GM18861 (cell line): ENCODE measurements at regions not wholly inside any gene's neighbourhood (a gene's known extent, or its start where the extent isn't known, plus 50 kb on each side); places are given as distances from the start of the nearest gene placed in this dataset.

ENCODE experiments used
- ATAC-seq: cut with Tn5 transposase; IDR thresholded peaks from one replicate; pipeline ENCODE4 v1.9.1; 2021; ENCODE audit not compliant: unreplicated experiment

- no peak for ATAC-seq
Measured at GRCh38 chr5:2696156-2696807, 55.2 kb downstream of the IRX2 start.

DNA sequence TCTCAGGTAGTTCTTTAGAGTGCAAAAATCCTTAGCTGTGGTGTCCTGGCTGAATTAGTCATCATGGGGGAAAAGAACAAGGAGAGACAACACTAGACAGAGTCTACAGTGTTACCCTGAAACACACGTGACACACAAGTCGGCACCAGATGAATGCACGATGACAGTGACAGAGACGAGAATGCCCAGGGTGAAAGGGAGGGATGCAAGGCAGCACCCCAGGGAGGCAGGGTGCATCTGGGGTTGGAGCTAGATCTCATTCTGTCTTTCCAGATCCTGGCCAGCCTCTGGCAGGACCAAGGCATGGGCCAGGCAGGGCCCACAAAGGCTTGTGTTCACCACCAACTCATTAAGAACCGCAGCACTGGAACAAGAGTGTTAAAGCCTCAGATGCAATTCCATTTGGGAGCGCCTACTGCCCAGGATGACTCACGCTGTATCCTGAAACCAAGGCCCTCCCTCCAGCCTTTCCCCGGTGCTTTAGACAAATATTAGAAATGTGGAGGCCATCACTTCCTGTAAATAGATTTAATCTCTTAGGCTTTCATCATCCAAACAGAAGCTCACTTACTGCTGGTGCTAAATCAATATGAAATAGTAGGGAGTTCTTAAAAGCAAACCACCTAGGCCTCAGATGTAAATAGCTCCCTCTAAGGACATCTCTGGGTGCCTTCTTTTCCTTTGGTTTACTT is 56.1 kb downstream of the IRX2 start:
- no peak for ATAC-seq

DNA sequence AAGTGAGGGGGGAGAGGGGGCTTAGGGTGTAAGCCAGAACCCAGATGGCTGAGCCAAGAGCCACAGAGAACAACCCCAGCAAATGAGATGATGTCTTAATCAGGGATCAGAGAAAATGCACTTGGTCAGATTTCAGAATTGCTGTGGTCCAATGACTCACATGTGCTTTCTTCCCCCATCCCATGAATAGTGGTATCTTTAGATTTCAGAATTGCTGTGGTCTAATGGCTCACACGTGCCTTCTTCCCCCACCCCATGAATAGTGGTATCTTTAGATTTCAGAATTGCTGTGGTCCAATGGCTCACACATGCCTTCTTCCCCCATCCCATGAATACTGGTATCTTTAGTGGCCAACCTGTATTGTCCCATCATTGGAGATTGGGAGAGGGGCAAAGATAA is 59.9 kb downstream of the IRX2 start:
- ATAC-seq: no peak

- ATAC-seq: no peak
Measured at GRCh38 chr5:2690293-2690692, 61.2 kb downstream of the IRX2 start.

DNA sequence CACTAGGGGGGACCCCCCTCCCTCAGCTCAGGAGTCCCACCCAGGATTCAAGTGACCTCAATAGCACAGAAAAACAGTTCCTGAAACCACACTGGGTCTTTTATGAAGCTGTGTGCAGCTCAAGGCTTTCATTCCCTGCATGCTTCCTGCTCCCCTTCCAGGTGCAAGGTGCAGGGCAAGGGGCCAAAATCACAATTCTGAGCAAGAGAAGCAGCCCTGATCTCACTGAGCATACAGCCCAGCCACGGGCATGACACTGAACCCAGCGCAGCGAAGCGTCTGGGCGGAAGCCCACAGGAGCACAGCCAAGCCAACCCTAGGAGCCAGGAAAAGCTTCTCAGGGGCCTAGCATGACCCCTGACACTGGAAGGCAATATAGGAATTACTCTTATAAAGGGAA is 62.9 kb downstream of the IRX2 start:
- no peak for ATAC-seq

- ATAC-seq: no peak
Measured at GRCh38 chr5:2687746-2688145, 63.7 kb downstream of the IRX2 start.

- ATAC-seq: no peak
Measured at GRCh38 chr5:2686321-2687124, 65.0 kb downstream of the IRX2 start.

DNA sequence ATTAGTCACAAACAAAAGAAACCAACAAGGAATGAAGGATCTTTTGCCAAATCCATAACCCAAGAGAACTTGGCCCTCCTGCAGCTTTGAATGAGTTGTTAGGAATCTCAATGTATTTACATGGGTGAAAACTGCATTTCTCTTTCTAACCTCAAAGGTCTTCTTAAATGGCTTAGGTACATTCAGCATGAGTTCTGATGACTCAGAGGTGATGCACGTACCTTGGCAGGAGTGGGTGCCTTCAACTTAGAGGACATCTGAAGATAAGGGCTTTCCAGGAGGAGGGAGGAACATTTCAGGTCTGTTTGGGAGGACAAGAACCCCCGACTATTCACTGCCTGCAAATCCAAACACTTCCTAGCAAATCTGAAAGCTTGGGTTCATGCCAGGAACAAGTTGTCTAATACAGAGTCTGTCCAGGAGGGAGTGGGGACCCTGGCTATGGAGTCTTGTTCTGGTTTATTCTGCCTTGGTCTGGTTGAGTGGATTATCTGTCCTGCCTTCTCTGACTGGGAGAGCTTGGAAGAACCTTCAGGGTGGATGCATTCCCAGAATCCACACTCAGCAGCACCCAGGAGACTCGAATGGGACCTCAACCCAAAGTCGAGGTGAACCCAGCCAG is 65.7 kb downstream of the IRX2 start:
- ATAC-seq: no peak

GRCh38 chr5:2684606-2685005 is 66.9 kb downstream of the IRX2 start:
- no peak for ATAC-seq

DNA sequence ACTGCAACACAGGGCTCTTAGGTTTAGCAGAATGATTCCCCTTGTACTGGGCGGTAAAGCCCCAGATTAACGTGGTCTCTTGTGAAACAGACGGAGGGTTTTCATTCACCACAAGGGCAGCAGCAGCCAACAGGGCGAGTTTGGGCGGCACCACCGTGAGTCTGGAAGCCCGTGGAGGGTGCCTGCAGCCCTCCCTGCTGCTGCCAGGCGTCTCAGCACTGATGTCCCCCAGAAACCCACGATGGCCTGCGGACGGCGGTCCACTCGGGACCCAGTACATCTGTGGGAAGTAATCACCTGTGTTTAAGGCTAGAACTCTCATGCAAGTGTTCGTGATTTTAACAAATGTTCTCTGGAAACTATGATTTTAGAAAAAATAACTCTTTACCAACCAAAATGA is 67.8 kb downstream of the IRX2 start:
- ATAC-seq: no peak

GRCh38 chr5:2681476-2681875 is 70.0 kb downstream of the IRX2 start:
- ATAC-seq: no peak

- no peak for ATAC-seq
Measured at GRCh38 chr5:2680979-2681378, 70.5 kb downstream of the IRX2 start.

DNA sequence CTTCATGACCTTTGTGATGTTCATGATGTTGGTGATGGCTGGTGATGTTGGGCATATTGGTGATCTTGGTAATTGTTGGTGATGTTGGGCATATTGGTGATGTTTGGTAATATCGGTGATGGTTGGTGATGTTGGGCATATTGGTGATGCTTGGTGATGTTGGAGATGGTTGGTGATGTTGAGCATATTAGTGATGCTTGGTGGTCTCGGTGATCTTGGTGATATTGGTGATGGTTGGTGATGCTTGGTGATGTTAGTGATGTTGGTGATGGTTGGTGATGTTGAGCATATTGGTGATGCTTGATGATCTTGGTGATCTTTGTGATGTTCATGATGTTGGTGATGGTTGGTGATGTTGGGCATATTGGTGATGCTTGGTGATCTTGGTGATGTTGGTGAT is 73.8 kb downstream of the IRX2 start:
- ATAC-seq: no peak

DNA sequence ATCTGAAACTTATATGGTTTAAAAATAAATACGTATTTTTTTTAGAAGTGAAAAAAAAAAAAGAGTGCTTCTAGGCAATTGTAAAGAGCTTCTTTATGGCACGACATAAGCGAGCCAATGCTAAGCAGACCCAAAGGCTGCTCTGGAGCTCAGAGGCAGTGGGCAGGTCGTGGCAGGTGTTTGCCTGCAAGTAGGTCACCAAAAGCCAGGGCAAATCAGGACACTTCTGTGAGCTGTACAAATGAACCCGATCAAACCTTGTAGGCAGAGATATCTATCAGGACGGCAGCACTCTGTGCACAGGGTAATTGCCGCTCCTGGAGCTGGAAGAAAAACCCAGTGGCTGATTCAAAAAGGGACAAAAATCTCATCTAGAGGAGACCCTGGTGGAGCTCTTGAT is 75.9 kb downstream of the IRX2 start:
- no peak for ATAC-seq

GRCh38 chr5:2674456-2674855 is 77.0 kb downstream of the IRX2 start:
- no peak for ATAC-seq

GRCh38 chr5:2670940-2671339 is 80.5 kb downstream of the IRX2 start:
- no peak for ATAC-seq

GRCh38 chr5:2669913-2670312 is 81.6 kb downstream of the IRX2 start:
- ATAC-seq: no peak

- no peak for ATAC-seq
Measured at GRCh38 chr5:2669259-2669658, 82.2 kb downstream of the IRX2 start.

- ATAC-seq: no peak
Measured at GRCh38 chr5:2666081-2666480, 85.4 kb downstream of the IRX2 start.

DNA sequence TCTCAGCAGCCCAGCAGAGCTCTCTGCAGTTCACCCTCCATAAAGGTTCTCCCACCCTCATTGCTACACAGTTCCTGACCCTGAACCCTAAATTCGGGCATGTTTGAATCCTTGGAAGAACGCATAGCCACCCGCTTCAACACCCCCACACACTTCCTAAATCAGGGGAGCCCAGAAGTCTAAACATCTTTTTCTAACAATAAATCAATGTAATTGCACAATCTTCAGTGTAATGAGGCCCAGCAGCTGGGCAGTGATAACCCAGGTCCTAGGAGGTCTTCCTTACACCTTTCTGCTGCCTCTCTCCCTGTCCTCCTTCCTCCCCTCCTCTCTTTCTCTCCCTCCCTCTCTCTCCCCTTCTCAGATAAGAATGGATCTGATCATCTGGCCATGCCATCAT is 88.0 kb downstream of the IRX2 start:
- no peak for ATAC-seq

DNA sequence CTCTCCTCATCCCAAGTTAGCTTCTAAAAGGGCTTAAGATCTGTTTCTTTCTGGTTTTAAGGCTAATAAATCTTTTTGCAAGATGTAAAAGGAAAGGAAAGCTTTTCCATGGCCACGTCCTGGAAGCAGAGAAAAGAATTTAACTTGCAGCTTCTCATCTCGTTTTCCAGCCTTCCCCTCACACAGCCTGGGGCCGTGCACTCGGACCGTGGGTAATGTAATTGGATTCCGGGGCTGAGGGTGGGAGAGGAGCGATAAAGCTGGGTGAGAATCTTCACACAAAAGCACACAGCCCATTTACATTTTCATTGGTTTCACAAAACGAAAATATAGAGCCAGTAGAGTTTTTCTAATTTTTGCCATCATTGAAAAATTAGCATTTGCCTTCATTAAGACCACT is 91.2 kb downstream of the IRX2 start:
- ATAC-seq: no peak
